Nephron (organoid): ENCODE measurements at regions not wholly inside any gene's neighbourhood (a gene's known extent, or its start where the extent isn't known, plus 50 kb on each side); places are given as distances from the start of the nearest gene placed in this dataset.
"Not testable (repeated sequence)": the region's sequence is repeated elsewhere in the genome, so short reads cannot be mapped to it uniquely, and the experiment has no call there.

ENCODE experiments used
- H3K27ac Mint-ChIP-seq, 3 experiments: 2 replicates each; pipeline ENCODE4 v1.8.0; 2020; ENCODE audit warnings: mixed read lengths in 3 of 3, mild to moderate bottlenecking in 2 of 3, moderate library complexity in 1 of 3
- H3K27me3 Mint-ChIP-seq: 2 replicates; pipeline ENCODE4 v1.8.0; 2021; ENCODE audit warnings: low read depth, mild to moderate bottlenecking, moderate library complexity, mixed read lengths
- H3K36me3 Mint-ChIP-seq: 2 replicates; pipeline ENCODE4 v1.8.0; 2020; ENCODE audit warnings: low read depth, mixed read lengths
- H3K4me1 Mint-ChIP-seq: 2 replicates; pipeline ENCODE4 v1.8.0; 2020; ENCODE audit warnings: mixed read lengths
- H3K4me3 Mint-ChIP-seq, 3 experiments: 2 replicates each; pipeline ENCODE4 v1.8.0; 2020; ENCODE audit warnings: mild to moderate bottlenecking in 3 of 3, mixed read lengths in 3 of 3, moderate library complexity in 2 of 3
- H3K9me3 Mint-ChIP-seq: 2 replicates; pipeline ENCODE4 v1.8.0; 2020; ENCODE audit warnings: mixed read lengths
- CTCF ChIP-seq, 3 experiments: fragments of 200-600 bp; sonication (generic); IDR thresholded peaks; one replicate each; pipeline ENCODE4 v1.5.0; 2021; ENCODE audit warnings: antibody characterized with exemption in 3 of 3; ENCODE audit not compliant: unreplicated experiment in 3 of 3

GRCh38 chrX:79026742-79027141 lies 81.6 kb downstream of the P2RY10 start:
- H3K4me1 Mint-ChIP-seq, H3K36me3 Mint-ChIP-seq, H3K27ac Mint-ChIP-seq, H3K4me3 Mint-ChIP-seq, H3K27me3 Mint-ChIP-seq: not testable (repeated sequence)
- peaks cover 29% of the 10 kb centered on the region for H3K9me3 Mint-ChIP-seq

GRCh38 chrX:79035421-79035820 lies 90.2 kb downstream of the P2RY10 start:
- no peaks in the 10 kb centered on the region for H3K27me3 Mint-ChIP-seq

DNA sequence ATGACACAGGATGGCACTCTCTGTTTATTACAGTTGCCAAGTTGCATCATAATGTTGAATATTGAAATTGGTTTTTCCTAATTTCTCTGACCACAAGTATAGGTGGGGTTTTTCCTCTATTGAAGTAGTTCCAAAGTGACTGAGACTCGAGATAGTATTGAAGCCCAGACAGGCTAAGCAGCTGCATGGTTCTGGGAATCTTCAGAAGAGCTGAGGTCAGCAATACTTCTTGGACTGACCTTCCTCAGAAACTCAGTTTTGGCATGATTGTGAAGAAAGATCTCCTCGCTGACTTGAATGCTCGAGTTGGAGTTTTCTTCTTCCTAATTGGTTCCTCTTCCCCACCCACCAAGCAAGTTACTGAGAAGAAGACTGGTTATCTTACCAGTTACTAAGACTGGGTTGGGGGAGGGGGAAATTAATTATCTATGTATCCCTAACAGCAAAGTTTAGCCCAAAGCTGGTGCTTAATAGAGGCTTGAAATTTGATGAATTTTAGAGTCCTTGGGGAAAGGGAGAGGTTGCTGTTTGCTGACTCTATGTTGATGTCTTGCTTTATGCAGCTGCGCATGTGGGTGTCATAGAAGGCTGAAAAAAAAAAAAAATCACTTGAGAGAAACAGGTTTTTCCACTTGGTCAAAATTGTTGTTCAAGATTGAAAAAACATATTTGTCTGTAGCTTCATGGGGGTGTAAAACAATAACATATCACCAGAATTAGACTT lies 91.1 kb downstream of the P2RY10 start:
- no peak for TF ChIP-seq CTCF (IDR thresholded peaks at IDR 0.05; ENCODE audit: unreplicated experiment in 3 of 3)
- Mint-ChIP-seq H3K4me1 (peaks cover 14% of the 10 kb centered on the region), H3K4me3 (no peak overlapping the region), H3K9me3 (peaks cover 12% of the 10 kb centered on the region), H3K27ac (peak overlapping the region in 1 of 3 experiments; percentile 67), H3K27me3 (no peaks in the 10 kb centered on the region), H3K36me3 (no peaks in the 10 kb centered on the region)

More at GRCh38 chrX:79035421-79035820, 90.2 kb downstream of the P2RY10 start:
- Mint-ChIP-seq H3K27ac (peak overlapping the region; percentile 35 to 67 (median 64)), H3K9me3 (peaks cover 14% of the 10 kb centered on the region), H3K4me1 (peaks cover 14% of the 10 kb centered on the region), H3K36me3 (no peaks in the 10 kb centered on the region), H3K4me3 (no peak overlapping the region)
- no peak for TF ChIP-seq CTCF (IDR thresholded peaks at IDR 0.05; ENCODE audit: unreplicated experiment in 3 of 3)

DNA sequence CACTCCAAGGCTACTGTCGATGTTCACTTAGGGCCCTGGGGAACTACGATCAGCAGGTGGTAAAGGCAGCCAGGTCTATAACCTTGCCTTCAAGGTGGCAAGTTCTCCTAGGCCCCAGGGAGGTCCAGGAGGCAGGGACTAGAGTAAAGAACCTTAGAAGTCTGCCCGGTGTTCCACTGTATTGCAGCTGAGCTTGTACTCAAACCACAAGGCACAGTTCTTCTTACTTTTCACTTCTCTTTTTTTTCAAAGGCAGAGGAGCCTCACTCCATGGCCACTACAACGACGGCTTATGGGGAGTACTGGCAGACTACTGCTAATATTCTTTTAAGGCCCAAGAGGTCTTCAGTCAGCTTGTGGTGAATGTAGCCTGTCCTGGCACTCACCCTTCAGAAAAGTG lies 78.8 kb upstream of the GPR174 start:
- no peak overlapping the region for H3K4me3 Mint-ChIP-seq
- H3K27me3 Mint-ChIP-seq: no peaks in the 10 kb centered on the region
- TF ChIP-seq CTCF (IDR thresholded peaks at IDR 0.05; ENCODE audit: unreplicated experiment in 3 of 3): no peak
- H3K36me3 Mint-ChIP-seq: no peaks in the 10 kb centered on the region
- no peaks in the 10 kb centered on the region for H3K4me1 Mint-ChIP-seq
- H3K27ac Mint-ChIP-seq: no peak overlapping the region
- H3K9me3 Mint-ChIP-seq: peaks cover 25% of the 10 kb centered on the region

DNA sequence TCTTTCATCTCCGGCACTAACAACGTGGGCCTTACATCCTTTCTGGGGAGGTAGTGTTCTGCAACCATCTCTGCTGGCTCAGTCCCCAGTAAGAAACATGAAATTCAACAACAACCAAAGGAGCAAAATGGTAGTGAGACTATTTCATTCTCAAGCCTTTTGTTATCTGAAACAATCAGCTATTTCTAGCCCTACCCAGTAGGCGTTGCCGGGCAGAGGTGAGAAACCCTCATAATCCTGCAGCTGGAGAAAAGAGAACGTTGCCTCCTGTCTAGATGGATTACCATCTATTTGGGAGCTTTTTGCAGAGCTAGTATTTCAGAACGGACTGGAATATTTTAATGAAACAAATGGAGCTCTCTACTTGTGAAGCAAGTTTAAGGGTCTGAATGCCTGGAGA lies 66.4 kb upstream of the GPR174 start:
- Mint-ChIP-seq H3K4me1 (peaks cover 12% of the 10 kb centered on the region), H3K27ac (no peak overlapping the region), H3K36me3 (no peaks in the 10 kb centered on the region), H3K27me3 (no peaks in the 10 kb centered on the region), H3K4me3 (no peak overlapping the region), H3K9me3 (peaks cover 18% of the 10 kb centered on the region)
- TF ChIP-seq CTCF (IDR thresholded peaks at IDR 0.05; ENCODE audit: unreplicated experiment in 3 of 3): no peak

GRCh38 chrX:79079477-79079876 lies 65.0 kb upstream of the GPR174 start:
- Mint-ChIP-seq H3K4me1 (peaks cover 12% of the 10 kb centered on the region), H3K4me3 (no peak overlapping the region), H3K9me3 (peaks cover 9% of the 10 kb centered on the region), H3K36me3 (no peaks in the 10 kb centered on the region), H3K27ac (no peak overlapping the region), H3K27me3 (no peaks in the 10 kb centered on the region)
- TF ChIP-seq CTCF (IDR thresholded peaks at IDR 0.05; ENCODE audit: unreplicated experiment in 3 of 3): no peak
